GM06990 (cell line): ENCODE measurements at regions not wholly inside any gene's neighbourhood (a gene's known extent, or its start where the extent isn't known, plus 50 kb on each side); places are given as distances from the start of the nearest gene placed in this dataset.

Source experiments
- DNase-seq: peaks from one replicate; pipeline ENCODE4 v3.0.0-alpha.2; 2011; ENCODE audit not compliant: insufficient read length; ENCODE audit errors: extremely low read depth
- H3K27me3 ChIP-seq: replicated peaks from 2 replicates; pipeline ENCODE4 v1.6.0; 2011; ENCODE audit warnings: low read length; ENCODE audit not compliant: control insufficient read depth, insufficient read depth
- H3K36me3 ChIP-seq: 2 replicates; pipeline ENCODE4 v1.5.1; 2011; ENCODE audit warnings: low read length; ENCODE audit not compliant: control insufficient read depth, insufficient read depth
- H3K4me3 ChIP-seq: replicated peaks from 2 replicates; pipeline ENCODE4 v1.5.1; 2011; ENCODE audit warnings: low read depth, mild to moderate bottlenecking, control low read depth, low read length
- CTCF ChIP-seq: IDR thresholded peaks from 2 replicates; pipeline ENCODE4 v1.5.1; 2011; ENCODE audit warnings: low read length, control low read depth, mild to moderate bottlenecking, inconsistent platforms; ENCODE audit not compliant: insufficient read depth, poor library complexity, severe bottlenecking

- H3K4me3 ChIP-seq = no peak overlapping the region
- H3K36me3 ChIP-seq = no peaks in the 10 kb centered on the region
- no peaks in the 10 kb centered on the region; the same call in 1 of the 2 replicates for H3K27me3 ChIP-seq
- TF ChIP-seq CTCF = no peak
- DNase-seq = no peak
Measured at GRCh38 chr18:10274301-10274700, 180.1 kb upstream of the APCDD1 start.

GRCh38 chr18:10275486-10275885 lies 178.9 kb upstream of the APCDD1 start:
- no peak for DNase-seq
- no peaks in the 10 kb centered on the region for H3K36me3 ChIP-seq
- H3K27me3 ChIP-seq = no peaks in the 10 kb centered on the region; the same call in 1 of the 2 replicates
- TF ChIP-seq CTCF = no peak
- no peak overlapping the region for H3K4me3 ChIP-seq

GRCh38 chr18:10278265-10278664 lies 176.2 kb upstream of the APCDD1 start:
- Histone ChIP-seq H3K27me3 (no peaks in the 10 kb centered on the region; the same call in none of the 2 replicates), H3K4me3 (no peak overlapping the region), H3K36me3 (no peaks in the 10 kb centered on the region)
- no peak for DNase-seq
- TF ChIP-seq CTCF = no peak

- Histone ChIP-seq H3K4me3 (no peak overlapping the region), H3K27me3 (no peaks in the 10 kb centered on the region; the same call in none of the 2 replicates), H3K36me3 (no peaks in the 10 kb centered on the region)
- TF ChIP-seq CTCF = no peak
- DNase-seq = no peak
Measured at GRCh38 chr18:10279471-10279870, 175.0 kb upstream of the APCDD1 start.

- no peak overlapping the region for H3K4me3 ChIP-seq
- no peak for DNase-seq
- no peaks in the 10 kb centered on the region; the same call in none of the 2 replicates for H3K27me3 ChIP-seq
- TF ChIP-seq CTCF = no peak
- H3K36me3 ChIP-seq = no peaks in the 10 kb centered on the region
Measured at GRCh38 chr18:10279905-10280644, 174.4 kb upstream of the APCDD1 start.
